GDM1 (cell line): ENCODE measurements at regions not wholly inside any gene's neighbourhood (a gene's known extent, or its start where the extent isn't known, plus 50 kb on each side); places are given as distances from the start of the nearest gene placed in this dataset.

Experiments used
- DNase-seq: peaks from one replicate; lab custom pipeline; 2025; lab: John Stamatoyannopoulos, UW

DNA sequence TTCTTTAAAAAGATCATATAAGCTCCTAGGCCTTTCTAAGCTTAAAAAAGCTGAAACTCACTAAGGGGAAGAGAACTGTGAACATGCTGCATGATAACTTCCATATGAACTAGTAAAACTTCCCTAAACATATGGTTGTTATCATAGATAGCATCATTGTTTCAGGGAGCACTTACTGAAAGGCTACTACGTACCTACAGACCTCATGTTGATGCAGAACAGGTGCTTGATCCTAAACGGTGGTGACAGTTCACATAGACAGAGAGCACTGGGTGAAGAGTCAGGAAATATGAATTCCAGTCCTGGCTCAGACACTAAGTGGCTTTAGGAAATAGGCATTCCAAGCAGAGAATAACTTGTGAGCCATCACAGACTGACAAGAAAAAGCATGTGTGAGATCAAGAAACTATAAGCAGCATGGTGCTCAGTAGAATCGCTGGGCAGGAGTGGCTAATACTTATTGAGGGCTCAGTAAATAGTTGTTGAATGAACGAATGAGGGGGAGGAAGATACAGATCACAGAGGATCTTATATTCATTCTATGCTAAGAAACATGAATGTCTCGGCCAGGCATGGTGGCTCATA lies 78.4 kb upstream of the NUDT4 start:
- no peak for DNase-seq

DNA sequence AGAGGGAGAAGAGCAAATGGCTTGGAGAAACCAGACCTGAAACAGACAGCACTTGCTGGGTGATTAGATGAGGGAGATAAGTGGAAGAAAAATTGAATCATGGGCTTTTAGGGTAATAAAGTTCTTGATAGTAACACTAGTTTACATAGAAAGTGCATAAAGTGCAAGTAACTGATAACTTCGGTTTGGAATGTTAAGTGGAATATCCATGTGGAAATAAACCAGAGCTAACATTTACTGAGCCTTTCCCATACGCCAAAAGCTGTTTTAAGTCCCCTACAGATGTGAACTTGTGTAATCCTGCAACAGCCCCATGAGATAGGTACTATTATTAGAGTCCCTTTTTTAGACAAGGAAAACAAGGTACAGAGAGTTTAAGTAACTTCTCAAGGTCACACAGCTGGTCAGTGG lies 77.1 kb upstream of the NUDT4 start:
- no peak for DNase-seq

DNA sequence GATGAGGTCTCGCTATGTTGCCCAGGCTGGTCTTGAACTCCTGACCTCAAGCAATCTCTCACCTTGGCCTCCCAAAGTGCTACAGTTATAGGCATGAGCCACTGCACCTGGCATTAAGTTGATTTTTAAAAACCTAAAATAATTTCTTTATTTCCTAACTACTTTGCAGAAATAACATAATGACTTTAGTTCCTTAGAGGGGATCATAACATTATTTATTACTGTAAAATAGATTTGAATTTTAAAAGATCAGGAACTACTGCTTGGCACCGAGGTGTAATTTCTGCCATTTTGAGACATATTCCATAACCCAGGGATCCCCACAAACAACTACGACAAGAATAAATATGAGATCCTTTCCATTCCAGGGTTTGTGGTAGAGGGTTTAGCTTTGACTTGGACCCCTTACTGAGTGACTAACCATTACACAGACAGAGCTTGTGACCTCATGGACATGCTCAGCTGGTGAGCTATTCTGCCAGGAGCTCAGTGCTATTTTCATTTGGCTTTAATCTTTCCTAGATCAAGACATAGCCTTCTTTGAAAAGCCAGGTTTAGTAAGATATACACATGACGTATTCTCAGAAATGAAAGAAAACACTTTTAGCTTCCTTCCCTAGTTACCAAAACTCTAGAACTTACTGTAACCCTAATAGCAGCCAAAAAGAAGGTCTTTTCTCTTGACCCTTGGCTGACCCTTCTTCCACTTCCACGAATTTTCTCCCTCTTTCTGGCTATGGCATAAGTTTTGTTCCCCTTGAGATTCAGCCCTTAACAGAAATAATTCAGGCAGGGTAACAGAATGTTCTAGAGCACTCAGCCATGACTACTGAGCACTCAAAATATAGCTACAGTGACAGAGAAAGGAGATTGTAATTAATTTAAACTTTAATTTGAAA lies 75.1 kb upstream of the NUDT4 start:
- no peak for DNase-seq

DNA sequence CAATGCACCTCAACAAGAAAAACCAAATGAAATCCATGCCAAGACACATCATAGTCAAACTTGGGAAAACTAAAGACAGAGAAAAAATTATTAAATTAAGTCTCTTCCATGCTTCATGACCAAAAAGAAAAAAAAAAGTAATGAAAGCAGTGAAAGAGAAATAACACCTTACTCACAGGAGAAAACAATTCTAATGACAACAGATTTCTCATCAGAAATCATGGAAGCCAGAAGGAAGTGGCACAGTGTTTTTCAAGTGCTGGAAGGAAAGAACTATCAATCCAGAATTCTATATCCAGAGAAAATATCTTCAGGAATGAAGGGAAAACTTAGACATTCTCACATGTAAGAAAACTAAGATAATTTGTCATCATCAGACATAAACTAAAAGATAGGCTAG lies 71.1 kb upstream of the NUDT4 start:
- no peak for DNase-seq

DNA sequence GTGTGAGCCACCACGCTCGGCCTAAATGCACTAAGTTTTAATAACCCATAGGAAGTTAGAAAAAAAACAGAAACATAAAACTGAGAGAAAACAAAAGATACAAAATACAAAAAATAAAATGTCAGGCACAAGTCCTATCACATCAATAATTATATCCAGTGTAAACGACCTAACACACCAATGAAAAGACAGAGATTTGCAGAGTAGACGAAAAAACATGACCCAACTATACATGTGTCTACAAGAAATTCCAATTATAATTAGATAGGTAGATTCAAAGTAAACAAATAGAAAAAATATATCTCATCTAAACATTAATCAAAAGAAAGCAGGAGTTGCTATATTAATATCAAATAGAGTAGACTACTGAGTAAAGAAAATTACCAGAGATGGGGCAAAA lies 69.4 kb upstream of the NUDT4 start:
- DNase-seq, result no peak

DNA sequence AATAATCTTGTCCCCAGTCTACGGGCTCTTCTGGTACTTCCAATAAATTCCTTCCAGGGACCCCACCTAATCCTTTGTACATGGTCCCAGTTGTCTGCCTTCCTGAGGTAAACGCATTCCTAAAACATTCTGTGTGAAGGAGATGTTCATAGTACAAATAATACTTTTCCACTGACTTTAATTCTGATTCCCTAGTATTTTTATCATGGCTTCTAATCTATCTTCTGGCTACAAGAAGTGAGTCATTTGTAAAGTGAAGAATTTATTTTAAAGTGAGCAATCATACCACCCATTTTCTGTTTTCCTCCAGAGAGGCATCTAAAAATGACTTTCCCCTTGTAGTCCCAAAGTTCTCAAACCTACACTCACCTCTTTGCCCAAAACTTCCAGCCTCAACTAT lies 65.9 kb upstream of the NUDT4 start:
- DNase-seq, result no peak

DNA sequence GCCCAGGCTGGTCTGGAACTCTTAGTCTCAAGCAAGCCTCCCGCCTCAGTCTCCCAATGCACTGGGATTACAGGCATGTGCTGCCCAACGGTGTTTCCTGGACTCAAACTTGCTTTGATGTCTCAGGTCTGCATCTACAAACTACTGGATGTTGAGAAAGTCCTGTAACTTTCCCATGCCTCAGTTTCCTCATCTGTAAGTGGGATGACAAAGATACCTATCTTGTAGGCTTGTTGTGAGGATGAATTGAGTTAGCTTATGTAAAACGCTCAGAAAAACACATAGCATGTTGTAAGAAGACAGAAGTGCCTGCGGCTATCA lies 63.6 kb upstream of the NUDT4 start:
- no peak for DNase-seq

DNA sequence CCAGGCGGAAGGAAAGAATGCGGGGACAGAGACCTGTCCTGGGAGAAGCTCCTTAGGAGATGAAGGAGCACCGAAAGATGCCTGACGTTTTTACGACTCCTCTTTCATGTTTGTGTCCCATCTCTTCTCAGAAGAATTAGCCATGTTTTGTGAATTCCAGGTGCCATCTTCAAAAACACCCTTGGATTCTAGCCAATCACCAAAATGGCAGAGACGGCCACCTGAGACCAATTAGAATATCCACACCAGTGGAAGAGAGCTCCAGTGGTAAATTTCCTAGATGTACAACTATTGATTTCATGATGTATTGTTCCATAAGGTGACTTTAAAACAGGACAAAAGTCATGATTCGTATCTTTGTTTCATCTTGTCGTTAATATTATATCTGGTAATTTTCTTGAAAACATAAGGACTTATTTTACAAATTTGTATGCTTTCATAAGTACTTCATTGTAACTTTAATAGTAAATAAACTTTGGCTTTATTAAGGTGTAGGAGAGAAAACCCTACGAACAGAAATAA lies 62.3 kb upstream of the NUDT4 start:
- no peak for DNase-seq

DNA sequence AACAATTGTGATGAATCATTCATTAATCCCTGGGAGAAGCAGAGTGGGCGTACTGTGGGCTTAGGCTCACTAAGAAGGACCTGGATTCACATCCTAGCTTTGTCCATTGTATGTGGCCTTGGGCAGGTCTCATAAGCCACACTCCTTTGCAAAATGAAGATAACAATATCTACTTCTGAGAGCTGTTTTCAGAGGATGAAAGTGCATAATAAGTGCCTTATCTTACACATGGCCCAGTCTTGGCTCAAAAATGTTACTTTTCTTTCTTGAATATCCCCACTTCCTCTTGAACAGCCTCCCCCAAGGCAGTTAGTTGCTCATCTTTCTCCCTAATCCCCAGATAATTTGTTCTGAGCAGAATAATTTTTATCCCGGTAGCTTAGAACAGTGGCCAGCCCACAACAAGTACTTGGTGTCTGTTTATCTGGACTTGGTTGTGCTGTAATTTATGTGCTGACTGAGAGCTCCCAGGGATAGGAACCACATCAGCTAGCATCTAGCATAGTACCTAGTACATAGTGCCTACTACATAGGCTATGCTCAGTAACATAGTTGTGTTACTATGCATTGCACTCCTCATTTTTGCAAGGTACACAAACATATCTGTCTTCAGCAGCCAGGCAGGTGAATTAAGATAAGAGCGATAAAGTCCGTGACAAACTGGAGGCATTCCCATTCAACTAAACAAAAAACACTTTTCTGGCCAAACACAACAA lies 61.7 kb upstream of the NUDT4 start:
- no peak for DNase-seq

DNA sequence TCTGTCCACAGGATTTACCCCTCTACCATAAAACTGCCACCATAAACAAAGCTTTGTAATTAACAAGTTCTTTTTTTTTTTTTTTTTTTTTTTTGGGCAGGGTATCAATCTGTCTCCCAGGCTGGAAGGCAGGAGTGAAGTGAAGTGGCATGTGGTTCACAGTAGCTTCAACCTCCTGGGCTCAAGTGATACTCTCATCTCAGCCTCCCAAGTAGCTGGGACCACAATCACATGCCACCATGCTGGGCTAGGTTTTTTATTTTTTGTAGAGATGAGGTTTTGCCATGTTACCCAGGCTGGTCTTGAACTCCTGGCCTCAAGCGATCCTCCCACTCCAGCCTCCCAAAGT lies 61.1 kb upstream of the NUDT4 start:
- no peak for DNase-seq

DNA sequence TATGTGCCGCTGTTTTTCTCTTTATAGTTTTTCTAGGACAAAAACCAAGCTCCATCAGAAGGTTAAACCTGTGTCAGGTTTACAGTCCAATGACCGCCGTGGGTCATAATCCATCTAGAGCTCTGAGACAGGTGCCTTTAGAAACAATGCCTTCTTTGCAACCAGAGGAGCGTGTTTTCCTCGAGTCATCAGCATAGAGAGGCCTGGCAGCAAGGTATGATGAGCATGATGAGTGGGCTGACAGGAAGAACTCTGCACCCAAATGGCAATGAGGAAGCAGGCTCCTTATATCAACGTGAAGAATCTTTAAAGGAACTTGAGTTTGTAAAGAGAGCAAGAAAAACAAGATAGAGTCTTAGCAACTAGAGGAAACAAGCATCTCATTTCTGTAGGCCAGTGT lies 60.5 kb upstream of the NUDT4 start:
- DNase-seq, result no peak

DNA sequence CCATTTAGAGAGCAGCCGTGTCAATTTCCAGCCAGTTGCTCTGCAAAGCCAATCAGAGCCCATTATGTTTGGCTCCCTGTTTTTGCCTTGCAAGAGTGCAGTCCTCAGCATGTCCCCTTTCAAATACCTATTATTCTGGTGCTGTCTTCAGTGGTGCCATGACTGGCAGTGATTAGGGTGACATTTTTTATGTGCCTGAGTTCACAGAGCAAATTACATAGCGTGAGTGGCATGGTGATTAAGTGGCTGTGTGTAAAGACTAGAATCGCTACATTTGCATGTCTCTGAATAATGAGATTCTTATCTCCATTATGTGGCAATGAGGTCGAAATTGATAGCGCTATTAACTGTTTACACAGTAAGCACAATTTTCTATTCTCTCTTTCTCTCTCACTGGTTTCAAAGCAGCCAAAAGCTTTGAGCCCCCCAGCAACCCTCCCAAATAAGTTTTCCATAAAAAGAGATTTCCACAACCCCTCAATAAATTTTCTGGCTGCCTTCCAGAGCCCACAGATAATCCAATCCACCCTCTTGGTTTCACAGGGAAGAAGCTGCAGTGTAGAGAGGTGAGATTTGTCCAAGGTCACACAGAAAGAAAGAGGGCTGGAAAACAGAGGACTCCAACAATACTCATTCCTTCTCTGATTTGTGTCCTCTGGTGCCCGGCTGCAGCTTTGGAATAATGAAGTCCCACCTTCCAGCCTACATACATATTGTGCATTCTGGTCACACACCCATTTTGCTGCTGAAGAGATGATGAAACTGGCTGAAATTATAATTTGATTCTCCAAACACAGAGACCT lies 58.8 kb upstream of the NUDT4 start:
- no peak for DNase-seq

DNA sequence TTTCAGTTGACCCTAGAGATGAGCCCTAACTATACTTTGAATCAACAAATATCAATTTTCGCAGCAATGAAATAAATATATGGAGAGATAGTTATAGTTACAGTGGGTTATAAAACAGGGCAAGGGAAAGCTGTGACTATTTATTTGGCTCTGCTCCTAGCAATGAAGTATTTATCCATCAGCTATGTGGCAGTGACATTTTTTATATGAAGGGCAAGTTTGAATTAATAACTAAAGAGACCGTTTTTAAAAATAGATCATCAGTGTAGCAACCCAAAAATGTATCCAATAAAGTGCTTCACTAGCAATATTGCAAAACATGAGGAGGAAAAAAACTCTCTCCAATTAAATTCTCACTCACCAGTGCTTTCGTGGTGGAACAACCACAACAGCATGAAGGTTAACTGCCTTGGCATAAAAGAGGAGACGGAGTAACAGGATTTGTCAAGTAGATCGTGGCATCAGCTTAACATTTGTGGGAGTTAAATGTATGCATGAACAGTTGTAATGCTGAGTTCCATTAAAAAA lies 58.1 kb upstream of the NUDT4 start:
- DNase-seq, result no peak

DNA sequence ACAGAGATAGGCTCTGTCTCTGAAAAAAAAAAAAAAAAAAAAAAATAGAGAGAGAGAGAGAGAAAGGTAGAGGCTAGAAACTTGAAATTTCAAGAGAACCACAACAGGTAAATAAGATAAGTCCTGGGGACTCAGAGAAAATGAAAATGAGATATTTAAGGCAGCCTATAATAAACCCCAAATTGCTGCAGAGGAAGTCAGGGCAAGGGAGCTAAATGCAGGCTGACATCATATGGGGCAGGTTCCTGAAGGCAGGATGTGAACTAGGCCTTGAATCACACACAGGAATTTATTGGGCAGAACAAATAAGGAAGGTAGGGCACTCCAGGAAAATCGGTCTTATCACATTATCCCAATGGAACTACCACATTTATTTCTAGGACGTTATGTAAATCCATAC lies 54.9 kb upstream of the NUDT4 start:
- DNase-seq, result no peak

DNA sequence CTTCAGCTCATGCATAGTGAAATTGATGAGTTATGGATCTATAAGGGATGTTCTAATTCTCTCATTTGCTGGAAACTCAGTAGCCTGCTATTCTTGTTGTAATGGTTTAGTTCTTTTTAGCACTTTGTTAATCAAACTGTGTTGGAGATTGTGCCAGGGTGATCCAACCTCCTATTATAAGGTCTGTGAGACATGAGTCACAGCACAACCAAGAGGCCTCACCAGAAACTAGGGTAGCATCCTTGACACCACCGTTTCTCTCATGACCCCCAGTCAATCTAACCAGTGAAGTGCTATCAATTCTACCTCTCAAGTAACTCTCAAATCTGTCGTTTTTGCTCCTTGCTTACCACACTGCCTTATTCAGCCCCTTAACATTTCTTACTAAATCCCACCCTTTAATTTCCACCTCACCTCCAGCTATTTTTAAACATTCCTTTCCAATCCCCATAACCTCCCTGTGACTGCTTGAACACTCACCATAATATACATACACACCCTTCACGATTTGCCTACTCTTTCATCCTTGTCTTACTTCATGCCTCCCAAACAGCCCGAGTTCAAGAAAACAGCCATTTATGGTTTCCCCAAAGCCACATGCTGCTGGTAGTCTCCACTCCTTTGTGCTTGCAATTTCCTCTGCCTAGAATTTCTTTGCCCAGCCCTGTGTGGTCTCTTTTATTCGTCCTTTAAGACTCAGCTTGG lies 53.9 kb upstream of the NUDT4 start:
- DNase-seq, result no peak

DNA sequence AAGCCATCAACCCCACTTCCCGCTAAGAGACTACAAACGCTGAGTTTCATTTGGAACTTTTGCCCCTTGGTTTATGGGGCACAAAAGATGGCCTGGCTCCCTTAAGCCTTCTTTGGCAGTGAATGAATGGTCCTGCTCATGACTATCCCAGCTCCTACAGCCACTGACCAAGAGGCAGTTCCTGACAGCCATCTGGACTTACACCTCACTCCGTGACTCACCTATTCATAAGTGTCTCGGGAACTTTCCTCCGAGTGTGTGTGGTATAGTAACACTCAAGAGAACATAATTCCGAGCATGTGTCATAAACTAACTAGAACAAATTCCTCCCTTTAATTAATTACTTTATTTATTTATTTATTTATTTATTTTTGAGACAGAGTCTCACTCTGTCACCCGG lies 51.9 kb upstream of the NUDT4 start:
- DNase-seq, result no peak
